Esophagus squamous epithelium (tissue), 5 donors: ENCODE measurements at regions not wholly inside any gene's neighbourhood (a gene's known extent, or its start where the extent isn't known, plus 50 kb on each side); places are given as distances from the start of the nearest gene placed in this dataset.

Source experiments
- DNase-seq: peaks from one replicate; lab custom pipeline; 2025; lab: John Stamatoyannopoulos, UW
- H3K27ac ChIP-seq, 4 donors: fragments of 200-600 bp; sonication (generic); one replicate each; pipeline ENCODE4 v1.5.1; 2016 to 2019; ENCODE audit warnings: mild to moderate bottlenecking in 1 of 4
- H3K27me3 ChIP-seq, 4 donors: fragments of 200-600 bp; sonication (generic); 1 replicate in 3 of 4; 2 replicates in 1 of 4; pipeline versions ENCODE4 v1.5.1 to v1.6.0; 2017 to 2021; ENCODE audit warnings: antibody characterized with exemption in 1 of 4
- H3K36me3 ChIP-seq, 3 donors: fragments of 200-600 bp; sonication (generic); one replicate each; pipeline ENCODE4 v1.5.1; 2016 to 2019
- H3K4me1 ChIP-seq, 3 donors: fragments of 200-600 bp; sonication (generic); one replicate each; pipeline ENCODE4 v1.5.1; 2017 to 2019
- H3K4me3 ChIP-seq, 4 donors: fragments of 200-600 bp; sonication (generic); 1 replicate in 3 of 4; 2 replicates in 1 of 4; pipeline ENCODE4 v1.5.1; 2016 to 2019; ENCODE audit warnings: mild to moderate bottlenecking in 2 of 4, moderate library complexity in 1 of 4
- H3K9me3 ChIP-seq, 3 donors: fragments of 200-600 bp; sonication (generic); one replicate each; pipeline ENCODE4 v1.5.1; 2016 to 2019
- POLR2A ChIP-seq, 4 donors: fragments of 450-650 bp; IDR thresholded peaks; one replicate each; pipeline ENCODE4 v1.6.1; 2017; ENCODE audit warnings: antibody characterized with exemption in 4 of 4, mild to moderate bottlenecking in 4 of 4, moderate library complexity in 3 of 4
- WGBS, 2 donors: methylation state at CpG; one replicate each; pipeline ENCODE4 v1.1.5; 2018; 5-methylcytosine and 5-hydroxymethylcytosine counted together
- intact Hi-C: fragments of 100-400 bp; cut with DNase I; formaldehyde crosslinking; loops from one replicate; pipeline ENCODE4 v1.15.0; 2022
- TF ChIP-seq, protein P1 (sequence below), 6 experiments: fragments of 450-650 bp in 4 of 6; fragments of 200-600 bp in 2 of 6; sonication (generic) in 2 of 6; IDR thresholded peaks; one replicate each; pipeline ENCODE4 v1.5.1; 2016 to 2019; ENCODE audit warnings: antibody characterized with exemption in 6 of 6, mild to moderate bottlenecking in 4 of 6, moderate library complexity in 4 of 6
- donor health status: DM: yes; HTN: yes; CAD: no.

GRCh38 chr20:7262803-7263202, 495.3 kb downstream of the BMP2 start:
- 67 to 96% methylated on average over 2 of the region's 2 CpGs for WGBS, 2 donors
- H3K4me1 ChIP-seq = no peaks in the 10 kb centered on the region

GRCh38 chr20:7264137-7264536, 496.7 kb downstream of the BMP2 start:
- no peak overlapping the region for H3K27ac ChIP-seq
- H3K9me3 ChIP-seq = no peaks in the 10 kb centered on the region
- 35 to 60% methylated on average over 1 of the region's 1 CpG for WGBS, 2 donors
- DNase-seq = no peak
- H3K4me3 ChIP-seq = no peak overlapping the region
- H3K36me3 ChIP-seq = no peaks in the 10 kb centered on the region
- intact Hi-C loops = no loop called here
- H3K4me1 ChIP-seq = no peaks in the 10 kb centered on the region
- no peaks in the 10 kb centered on the region for H3K27me3 ChIP-seq
- TF ChIP-seq, protein P1, sequence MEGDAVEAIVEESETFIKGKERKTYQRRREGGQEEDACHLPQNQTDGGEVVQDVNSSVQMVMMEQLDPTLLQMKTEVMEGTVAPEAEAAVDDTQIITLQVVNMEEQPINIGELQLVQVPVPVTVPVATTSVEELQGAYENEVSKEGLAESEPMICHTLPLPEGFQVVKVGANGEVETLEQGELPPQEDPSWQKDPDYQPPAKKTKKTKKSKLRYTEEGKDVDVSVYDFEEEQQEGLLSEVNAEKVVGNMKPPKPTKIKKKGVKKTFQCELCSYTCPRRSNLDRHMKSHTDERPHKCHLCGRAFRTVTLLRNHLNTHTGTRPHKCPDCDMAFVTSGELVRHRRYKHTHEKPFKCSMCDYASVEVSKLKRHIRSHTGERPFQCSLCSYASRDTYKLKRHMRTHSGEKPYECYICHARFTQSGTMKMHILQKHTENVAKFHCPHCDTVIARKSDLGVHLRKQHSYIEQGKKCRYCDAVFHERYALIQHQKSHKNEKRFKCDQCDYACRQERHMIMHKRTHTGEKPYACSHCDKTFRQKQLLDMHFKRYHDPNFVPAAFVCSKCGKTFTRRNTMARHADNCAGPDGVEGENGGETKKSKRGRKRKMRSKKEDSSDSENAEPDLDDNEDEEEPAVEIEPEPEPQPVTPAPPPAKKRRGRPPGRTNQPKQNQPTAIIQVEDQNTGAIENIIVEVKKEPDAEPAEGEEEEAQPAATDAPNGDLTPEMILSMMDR (IDR thresholded peaks at IDR 0.05) = no peak
- no peak for TF ChIP-seq POLR2A (IDR thresholded peaks at IDR 0.05)

More at GRCh38 chr20:7262803-7263202, 495.3 kb downstream of the BMP2 start:
- no peaks in the 10 kb centered on the region for H3K27me3 ChIP-seq
- no peak overlapping the region for H3K4me3 ChIP-seq
- DNase-seq = no peak
- TF ChIP-seq, protein P1 (IDR thresholded peaks at IDR 0.05) = no peak
- no peak for TF ChIP-seq POLR2A (IDR thresholded peaks at IDR 0.05)
- H3K36me3 ChIP-seq = no peaks in the 10 kb centered on the region
- no peaks in the 10 kb centered on the region for H3K9me3 ChIP-seq
- intact Hi-C loops = no loop called here
- no peak overlapping the region for H3K27ac ChIP-seq

GRCh38 chr20:7269452-7269851, 502.0 kb downstream of the BMP2 start:
- intact Hi-C loops = no loop called here
- no peak overlapping the region for H3K4me3 ChIP-seq
- TF ChIP-seq POLR2A (IDR thresholded peaks at IDR 0.05) = no peak
- TF ChIP-seq, protein P1 (IDR thresholded peaks at IDR 0.05) = no peak
- H3K9me3 ChIP-seq = no peaks in the 10 kb centered on the region
- no peaks in the 10 kb centered on the region for H3K27me3 ChIP-seq
- H3K27ac ChIP-seq = no peak overlapping the region
- H3K4me1 ChIP-seq = no peaks in the 10 kb centered on the region
- no peaks in the 10 kb centered on the region for H3K36me3 ChIP-seq
- 29 to 30% methylated on average over 3 to 4 of the region's 4 CpGs for WGBS, 2 donors
- DNase-seq = no peak

DNA sequence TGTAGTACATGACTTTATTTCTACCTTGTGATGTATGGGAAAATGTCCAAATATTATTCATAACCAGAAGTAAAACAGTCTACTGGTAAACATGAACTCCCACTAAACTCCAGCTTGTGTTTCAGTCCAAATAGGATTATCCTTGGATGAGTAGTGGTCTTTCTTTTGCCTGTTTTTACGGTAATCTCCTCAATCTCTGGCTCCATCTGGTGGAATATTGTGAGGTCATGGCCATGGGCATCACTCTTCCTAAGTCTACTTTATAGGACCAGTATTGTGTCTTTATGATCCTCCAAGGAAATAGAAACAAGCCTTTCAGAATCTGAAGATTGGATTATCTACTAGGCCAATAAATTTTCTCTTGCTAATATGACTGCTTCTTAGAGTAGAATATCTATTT, 505.0 kb downstream of the BMP2 start:
- H3K9me3 ChIP-seq = no peaks in the 10 kb centered on the region
- H3K27ac ChIP-seq = no peak overlapping the region
- no peak overlapping the region for H3K4me3 ChIP-seq
- no peaks in the 10 kb centered on the region for H3K4me1 ChIP-seq
- 47 to 55% methylated on average over 1 of the region's 1 CpG for WGBS, 2 donors
- no peaks in the 10 kb centered on the region for H3K36me3 ChIP-seq
- intact Hi-C loops = no loop called here
- no peak for DNase-seq
- no peak for TF ChIP-seq POLR2A (IDR thresholded peaks at IDR 0.05)
- TF ChIP-seq, protein P1 (IDR thresholded peaks at IDR 0.05) = no peak
- H3K27me3 ChIP-seq = no peaks in the 10 kb centered on the region

DNA sequence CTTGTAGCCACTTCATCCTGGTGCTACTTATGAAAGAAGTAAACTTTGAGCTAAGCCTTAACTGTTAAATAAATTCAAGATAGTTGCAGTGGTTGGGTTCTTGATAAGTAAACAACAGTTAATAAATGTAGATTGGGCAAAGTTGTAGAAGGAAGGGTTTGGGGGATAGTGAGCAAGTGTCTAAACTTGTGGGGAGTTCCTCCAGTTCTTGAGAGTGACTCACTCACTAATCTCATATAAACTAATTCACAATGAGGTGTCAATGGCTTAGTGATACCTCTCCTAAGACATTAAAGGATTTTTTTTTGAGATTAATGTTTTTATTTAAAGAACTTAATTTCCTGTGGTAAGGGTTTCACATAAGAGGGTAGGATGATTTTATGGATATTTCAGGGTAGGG, 507.4 kb downstream of the BMP2 start:
- no peaks in the 10 kb centered on the region for H3K27me3 ChIP-seq
- no peak overlapping the region for H3K27ac ChIP-seq
- no peak for DNase-seq
- no peak for TF ChIP-seq POLR2A (IDR thresholded peaks at IDR 0.05)
- TF ChIP-seq, protein P1 (IDR thresholded peaks at IDR 0.05) = no peak
- H3K9me3 ChIP-seq = no peaks in the 10 kb centered on the region
- no peaks in the 10 kb centered on the region for H3K36me3 ChIP-seq
- intact Hi-C loops = no loop called here
- H3K4me1 ChIP-seq = no peaks in the 10 kb centered on the region
- H3K4me3 ChIP-seq = no peak overlapping the region
